Right lobe of liver (tissue), 4 donors: ENCODE measurements at regions not wholly inside any gene's neighbourhood (a gene's known extent, or its start where the extent isn't known, plus 50 kb on each side); places are given as distances from the start of the nearest gene placed in this dataset.

Experiments
- POLR2A ChIP-seq: fragments of 450-650 bp; IDR thresholded peaks from one replicate; pipeline ENCODE4 v1.6.1; 2017; ENCODE audit warnings: antibody characterized with exemption, mild to moderate bottlenecking
- TF ChIP-seq, protein P1 (sequence below), 4 donors: fragments of 200-600 bp in 3 of 4; fragments of 450-650 bp in 1 of 4; IDR thresholded peaks; one replicate each; pipeline versions ENCODE4 v1.5.1 to v1.8.0; 2016 to 2022; ENCODE audit warnings: antibody characterized with exemption in 4 of 4, mild to moderate bottlenecking in 2 of 4
- donor health status: DM: no; HTN: no; CAD: no.
- donor health status: DM: no; HTN: no; CAD: no.
- donor health status: DM: no; HTN: yes; CAD: no.

DNA sequence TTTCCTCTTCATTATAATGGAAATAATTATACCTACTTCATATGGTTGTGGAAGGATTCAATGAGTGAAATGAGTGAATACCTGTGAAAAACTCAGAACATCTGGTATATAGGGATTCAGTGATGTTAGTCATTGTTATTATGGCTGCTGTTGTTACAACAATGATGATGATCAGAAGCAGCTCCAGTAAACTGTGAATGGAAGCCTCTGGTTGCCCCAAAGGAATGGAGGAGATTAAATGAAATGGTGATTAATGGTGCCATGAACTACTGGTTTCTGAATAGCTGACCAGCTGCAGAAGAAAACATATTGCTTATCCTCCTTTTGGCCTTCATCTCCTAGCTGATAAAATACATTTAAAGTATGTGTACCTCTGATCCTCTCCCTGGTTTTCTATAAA is 372.0 kb downstream of the ARHGEF28 start:
- TF ChIP-seq, protein P1, sequence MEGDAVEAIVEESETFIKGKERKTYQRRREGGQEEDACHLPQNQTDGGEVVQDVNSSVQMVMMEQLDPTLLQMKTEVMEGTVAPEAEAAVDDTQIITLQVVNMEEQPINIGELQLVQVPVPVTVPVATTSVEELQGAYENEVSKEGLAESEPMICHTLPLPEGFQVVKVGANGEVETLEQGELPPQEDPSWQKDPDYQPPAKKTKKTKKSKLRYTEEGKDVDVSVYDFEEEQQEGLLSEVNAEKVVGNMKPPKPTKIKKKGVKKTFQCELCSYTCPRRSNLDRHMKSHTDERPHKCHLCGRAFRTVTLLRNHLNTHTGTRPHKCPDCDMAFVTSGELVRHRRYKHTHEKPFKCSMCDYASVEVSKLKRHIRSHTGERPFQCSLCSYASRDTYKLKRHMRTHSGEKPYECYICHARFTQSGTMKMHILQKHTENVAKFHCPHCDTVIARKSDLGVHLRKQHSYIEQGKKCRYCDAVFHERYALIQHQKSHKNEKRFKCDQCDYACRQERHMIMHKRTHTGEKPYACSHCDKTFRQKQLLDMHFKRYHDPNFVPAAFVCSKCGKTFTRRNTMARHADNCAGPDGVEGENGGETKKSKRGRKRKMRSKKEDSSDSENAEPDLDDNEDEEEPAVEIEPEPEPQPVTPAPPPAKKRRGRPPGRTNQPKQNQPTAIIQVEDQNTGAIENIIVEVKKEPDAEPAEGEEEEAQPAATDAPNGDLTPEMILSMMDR (IDR thresholded peaks at IDR 0.05): no peak
- TF ChIP-seq POLR2A: no peak
